Heart left ventricle (tissue), 13 donors: ENCODE measurements at regions not wholly inside any gene's neighbourhood (a gene's known extent, or its start where the extent isn't known, plus 50 kb on each side); places are given as distances from the start of the nearest gene placed in this dataset.

Experiments
- CTCF ChIP-seq, 12 donors: fragments of 200-600 bp; sonication (generic) in 4 of 12; IDR thresholded peaks; one replicate each; pipeline versions ENCODE4 v1.5.0 to v1.8.0; 2018 to 2022; ENCODE audit warnings: antibody characterized with exemption in 12 of 12, mild to moderate bottlenecking in 5 of 12
- POLR2A ChIP-seq, 2 donors: fragments of 450-650 bp; IDR thresholded peaks; one replicate each; pipeline ENCODE4 v1.6.1; 2017; ENCODE audit warnings: antibody characterized with exemption in 2 of 2, mild to moderate bottlenecking in 2 of 2, moderate library complexity in 2 of 2
- donor health status: ischemic (EF 13 %, LVEDD 7.1; RV severe dilation, severe dysfunction).
- donor health status: DM: no; HTN: yes; CAD: no.
- donor health status: DM: no; HTN: no; CAD: no.
- donor health status: ischemic (EF 25% LVEDD 6.9; RV normal size, moderate dysfunction).
- donor health status: ischemic (EF 25% LVEDD 5.7; RV mildly dilated, moderate dysfunction).
- donor health status: ischemic (EF 35%, LVEDD 5.7; RV mildly dilated, moderate dysfunction).
- donor health status: nonischemic (EF 11% LVEDD 7.7; RV severe dilation, severe dysfunction).
- donor health status: DM: yes; HTN: yes; CAD: no.
- donor health status: PGD.
- donor health status: ischemic (EF 29% LVEDD 5.4; RV normal size, mild dysfunction).
- donor health status: nonischemic (EF 23%, LVEDD 6.1; RV moderate dilation, normal function).

GRCh38 chr3:25027650-25028049, 400.4 kb upstream of the RARB start:
- TF ChIP-seq CTCF (IDR thresholded peaks at IDR 0.05) (no peak), POLR2A (IDR thresholded peaks at IDR 0.05) (no peak)
